ENCODE measurements at regions not wholly inside any gene's neighbourhood (a gene's known extent, or its start where the extent isn't known, plus 50 kb on each side); places are given as distances from the start of the nearest gene placed in this dataset.

- no peak overlapping the region for H3K27ac ChIP-seq
- H3K4me1 ChIP-seq, result no peaks in the 10 kb centered on the region
- no peak overlapping the region for H3K4me3 ChIP-seq
- H3K36me3 ChIP-seq, result no peaks in the 10 kb centered on the region
- DNase-seq, result no peak
- intact Hi-C loops (cut with DNase I; ENCODE audit: low total_unique reads), result no loop called here
- H3K27me3 ChIP-seq, result no peaks in the 10 kb centered on the region
- no peak for TF ChIP-seq CTCF (IDR thresholded peaks at IDR 0.05)
- TF ChIP-seq POLR2A (IDR thresholded peaks at IDR 0.05), result no peak
- H3K9me3 ChIP-seq, result no peaks in the 10 kb centered on the region
Measured at GRCh38 chr2:217153510-217153909, 293.6 kb upstream of the TNP1 start.

- Histone ChIP-seq H3K4me1 (no peaks in the 10 kb centered on the region), H3K27ac (no peak overlapping the region), H3K9me3 (no peaks in the 10 kb centered on the region), H3K36me3 (no peaks in the 10 kb centered on the region), H3K4me3 (no peak overlapping the region), H3K27me3 (no peaks in the 10 kb centered on the region)
- TF ChIP-seq CTCF (IDR thresholded peaks at IDR 0.05) (no peak), POLR2A (IDR thresholded peaks at IDR 0.05) (no peak)
- no peak for DNase-seq
- intact Hi-C loops (cut with DNase I; ENCODE audit: low total_unique reads), result no loop called here
Measured at GRCh38 chr2:217152831-217153230, 293.0 kb upstream of the TNP1 start.

- intact Hi-C loops (cut with DNase I; ENCODE audit: low total_unique reads), result no loop called here
- DNase-seq, result no peak
Measured at GRCh38 chr2:217151509-217152206, 291.8 kb upstream of the TNP1 start.

GRCh38 chr2:217150236-217150635 is 290.4 kb upstream of the TNP1 start:
- Histone ChIP-seq H3K4me3 (no peak overlapping the region), H3K9me3 (no peaks in the 10 kb centered on the region), H3K27ac (peak overlapping the region in 1 of 2 donors; percentile 11), H3K36me3 (no peaks in the 10 kb centered on the region), H3K4me1 (no peaks in the 10 kb centered on the region), H3K27me3 (no peaks in the 10 kb centered on the region)
- DNase-seq, result no peak
- intact Hi-C loops (cut with DNase I; ENCODE audit: low total_unique reads), result no loop called here
- TF ChIP-seq CTCF (IDR thresholded peaks at IDR 0.05) (no peak), POLR2A (IDR thresholded peaks at IDR 0.05) (no peak)

More at GRCh38 chr2:217151509-217152206, 291.8 kb upstream of the TNP1 start:
- Histone ChIP-seq H3K36me3 (no peaks in the 10 kb centered on the region), H3K9me3 (no peaks in the 10 kb centered on the region), H3K27ac (no peak overlapping the region), H3K4me3 (no peak overlapping the region), H3K4me1 (no peaks in the 10 kb centered on the region), H3K27me3 (no peaks in the 10 kb centered on the region)
- TF ChIP-seq POLR2A (IDR thresholded peaks at IDR 0.05), result no peak
- no peak for TF ChIP-seq CTCF (IDR thresholded peaks at IDR 0.05)

GRCh38 chr2:217149087-217149660 is 289.3 kb upstream of the TNP1 start:
- Histone ChIP-seq H3K4me1 (no peaks in the 10 kb centered on the region), H3K27me3 (no peaks in the 10 kb centered on the region), H3K4me3 (no peak overlapping the region), H3K9me3 (no peaks in the 10 kb centered on the region), H3K36me3 (no peaks in the 10 kb centered on the region), H3K27ac (peak overlapping the region in 1 of 2 donors; percentile 52)
- DNase-seq, result no peak
- intact Hi-C loops (cut with DNase I; ENCODE audit: low total_unique reads), result no loop called here
- TF ChIP-seq CTCF (IDR thresholded peaks at IDR 0.05), result no peak
- TF ChIP-seq POLR2A (IDR thresholded peaks at IDR 0.05), result no peak

Data from uterus (tissue), 3 donors.